ENCODE measurements at regions not wholly inside any gene's neighbourhood (a gene's known extent, or its start where the extent isn't known, plus 50 kb on each side); places are given as distances from the start of the nearest gene placed in this dataset.

GRCh38 chr12:126937431-126937830, 1329.5 kb upstream of the TMEM132C start:
- Histone ChIP-seq H3K4me3 (no peak overlapping the region), H3K4me2 (no peak overlapping the region), H2AFZ (no peak overlapping the region), H3K36me3 (ENCODE audit: insufficient read depth) (no peaks in the 10 kb centered on the region), H3K4me1 (ENCODE audit: insufficient read depth) (no peaks in the 10 kb centered on the region), H4K20me1 (replicated peaks; ENCODE audit: insufficient read depth) (no peaks in the 10 kb centered on the region), H3F3A (replicated peaks; ENCODE audit: low read depth) (no peaks in the 10 kb centered on the region), H3K79me2 (replicated peaks; ENCODE audit: insufficient read depth) (no peaks in the 10 kb centered on the region), H3K27me3 (ENCODE audit: insufficient read depth) (no peaks in the 10 kb centered on the region), H3K27ac (ENCODE audit: low read depth) (no peak overlapping the region), H3K9me2 (ENCODE audit: insufficient read depth) (no peaks in the 10 kb centered on the region)
- Mint-ChIP-seq H3K27ac (no peak overlapping the region), H3K36me3 (ENCODE audit: low read depth) (peaks cover 21% of the 10 kb centered on the region), H3K4me1 (no peaks in the 10 kb centered on the region), H3K4me3 (no peak overlapping the region), H3K27me3 (ENCODE audit: insufficient read depth, low read depth, poor library complexity) (no peaks in the 10 kb centered on the region), H3K9me3 (peaks cover 85% of the 10 kb centered on the region)
- TF ChIP-seq, protein P1, sequence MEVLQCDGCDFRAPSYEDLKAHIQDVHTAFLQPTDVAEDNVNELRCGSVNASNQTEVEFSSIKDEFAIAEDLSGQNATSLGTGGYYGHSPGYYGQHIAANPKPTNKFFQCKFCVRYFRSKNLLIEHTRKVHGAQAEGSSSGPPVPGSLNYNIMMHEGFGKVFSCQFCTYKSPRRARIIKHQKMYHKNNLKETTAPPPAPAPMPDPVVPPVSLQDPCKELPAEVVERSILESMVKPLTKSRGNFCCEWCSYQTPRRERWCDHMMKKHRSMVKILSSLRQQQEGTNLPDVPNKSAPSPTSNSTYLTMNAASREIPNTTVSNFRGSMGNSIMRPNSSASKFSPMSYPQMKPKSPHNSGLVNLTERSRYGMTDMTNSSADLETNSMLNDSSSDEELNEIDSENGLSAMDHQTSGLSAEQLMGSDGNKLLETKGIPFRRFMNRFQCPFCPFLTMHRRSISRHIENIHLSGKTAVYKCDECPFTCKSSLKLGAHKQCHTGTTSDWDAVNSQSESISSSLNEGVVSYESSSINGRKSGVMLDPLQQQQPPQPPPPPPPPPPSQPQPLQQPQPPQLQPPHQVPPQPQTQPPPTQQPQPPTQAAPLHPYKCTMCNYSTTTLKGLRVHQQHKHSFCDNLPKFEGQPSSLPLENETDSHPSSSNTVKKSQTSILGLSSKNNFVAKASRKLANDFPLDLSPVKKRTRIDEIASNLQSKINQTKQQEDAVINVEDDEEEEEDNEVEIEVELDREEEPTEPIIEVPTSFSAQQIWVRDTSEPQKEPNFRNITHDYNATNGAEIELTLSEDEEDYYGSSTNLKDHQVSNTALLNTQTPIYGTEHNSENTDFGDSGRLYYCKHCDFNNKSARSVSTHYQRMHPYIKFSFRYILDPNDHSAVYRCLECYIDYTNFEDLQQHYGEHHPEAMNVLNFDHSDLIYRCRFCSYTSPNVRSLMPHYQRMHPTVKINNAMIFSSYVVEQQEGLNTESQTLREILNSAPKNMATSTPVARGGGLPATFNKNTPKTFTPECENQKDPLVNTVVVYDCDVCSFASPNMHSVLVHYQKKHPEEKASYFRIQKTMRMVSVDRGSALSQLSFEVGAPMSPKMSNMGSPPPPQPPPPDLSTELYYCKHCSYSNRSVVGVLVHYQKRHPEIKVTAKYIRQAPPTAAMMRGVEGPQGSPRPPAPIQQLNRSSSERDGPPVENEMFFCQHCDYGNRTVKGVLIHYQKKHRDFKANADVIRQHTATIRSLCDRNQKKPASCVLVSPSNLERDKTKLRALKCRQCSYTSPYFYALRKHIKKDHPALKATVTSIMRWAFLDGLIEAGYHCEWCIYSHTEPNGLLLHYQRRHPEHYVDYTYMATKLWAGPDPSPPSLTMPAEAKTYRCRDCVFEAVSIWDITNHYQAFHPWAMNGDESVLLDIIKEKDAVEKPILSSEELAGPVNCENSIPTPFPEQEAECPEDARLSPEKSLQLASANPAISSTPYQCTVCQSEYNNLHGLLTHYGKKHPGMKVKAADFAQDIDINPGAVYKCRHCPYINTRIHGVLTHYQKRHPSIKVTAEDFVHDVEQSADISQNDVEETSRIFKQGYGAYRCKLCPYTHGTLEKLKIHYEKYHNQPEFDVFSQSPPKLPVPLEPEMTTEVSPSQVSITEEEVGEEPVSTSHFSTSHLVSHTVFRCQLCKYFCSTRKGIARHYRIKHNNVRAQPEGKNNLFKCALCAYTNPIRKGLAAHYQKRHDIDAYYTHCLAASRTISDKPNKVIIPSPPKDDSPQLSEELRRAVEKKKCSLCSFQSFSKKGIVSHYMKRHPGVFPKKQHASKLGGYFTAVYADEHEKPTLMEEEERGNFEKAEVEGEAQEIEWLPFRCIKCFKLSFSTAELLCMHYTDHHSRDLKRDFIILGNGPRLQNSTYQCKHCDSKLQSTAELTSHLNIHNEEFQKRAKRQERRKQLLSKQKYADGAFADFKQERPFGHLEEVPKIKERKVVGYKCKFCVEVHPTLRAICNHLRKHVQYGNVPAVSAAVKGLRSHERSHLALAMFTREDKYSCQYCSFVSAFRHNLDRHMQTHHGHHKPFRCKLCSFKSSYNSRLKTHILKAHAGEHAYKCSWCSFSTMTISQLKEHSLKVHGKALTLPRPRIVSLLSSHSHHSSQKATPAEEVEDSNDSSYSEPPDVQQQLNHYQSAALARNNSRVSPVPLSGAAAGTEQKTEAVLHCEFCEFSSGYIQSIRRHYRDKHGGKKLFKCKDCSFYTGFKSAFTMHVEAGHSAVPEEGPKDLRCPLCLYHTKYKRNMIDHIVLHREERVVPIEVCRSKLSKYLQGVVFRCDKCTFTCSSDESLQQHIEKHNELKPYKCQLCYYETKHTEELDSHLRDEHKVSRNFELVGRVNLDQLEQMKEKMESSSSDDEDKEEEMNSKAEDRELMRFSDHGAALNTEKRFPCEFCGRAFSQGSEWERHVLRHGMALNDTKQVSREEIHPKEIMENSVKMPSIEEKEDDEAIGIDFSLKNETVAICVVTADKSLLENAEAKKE (CRISPR knock-in tag; IDR thresholded peaks at IDR 0.05) = no peak
- TF ChIP-seq STAT1 (IDR thresholded peaks at IDR 0.05; ENCODE audit: unreplicated experiment) (no peak), ETS1 (IDR thresholded peaks at IDR 0.05) (no peak), NANOG (IDR thresholded peaks at IDR 0.05; ENCODE audit: borderline replicate concordance) (no peak), POLR2AphosphoS5 (IDR thresholded peaks at IDR 0.05; ENCODE audit: low read depth) (no peak), EZH2phosphoT487 (IDR thresholded peaks at IDR 0.05; ENCODE audit: unreplicated experiment) (no peak), EZH2 (IDR thresholded peaks at IDR 0.05; ENCODE audit: low read depth, unreplicated experiment) (no peak)
- no peak for ATAC-seq
- no peak for DNase-seq (ENCODE audit: low spot score)
